Left ventricle myocardium superior (tissue), 1 donor: ENCODE measurements at regions not wholly inside any gene's neighbourhood (a gene's known extent, or its start where the extent isn't known, plus 50 kb on each side); places are given as distances from the start of the nearest gene placed in this dataset.
A peak's percentile ranks its signal among the peaks of the same experiment; 100 is the strongest.

Experiments
- ATAC-seq: fragments of 200-7000 bp; cut with Tn5 transposase; one replicate; pipeline ENCODE4 v1.9.1; 2020; ENCODE audit warnings: mild to moderate bottlenecking, moderate library complexity
- DNase-seq: peaks from one replicate; pipeline ENCODE4 v3.0.0-alpha.2; 2020
- intact Hi-C: fragments of 100-400 bp; cut with micrococcal nuclease; formaldehyde crosslinking; loops from one replicate; pipeline ENCODE4 v1.11.0; 2022
- donor health status: DM: no; HTN: yes; CAD: no; lungs with severe emphysema.

- intact Hi-C loops, result no loop called here
- DNase-seq, result no peak
- ATAC-seq, result peak; percentile 5
Measured at GRCh38 chr5:159450417-159450816, 120.1 kb upstream of the IL12B start.

- DNase-seq (peak; percentile 38), ATAC-seq (peak; percentile 98)
- intact Hi-C loops, result no loop called here
Measured at GRCh38 chr5:159451197-159452052, 121.1 kb upstream of the IL12B start.

DNA sequence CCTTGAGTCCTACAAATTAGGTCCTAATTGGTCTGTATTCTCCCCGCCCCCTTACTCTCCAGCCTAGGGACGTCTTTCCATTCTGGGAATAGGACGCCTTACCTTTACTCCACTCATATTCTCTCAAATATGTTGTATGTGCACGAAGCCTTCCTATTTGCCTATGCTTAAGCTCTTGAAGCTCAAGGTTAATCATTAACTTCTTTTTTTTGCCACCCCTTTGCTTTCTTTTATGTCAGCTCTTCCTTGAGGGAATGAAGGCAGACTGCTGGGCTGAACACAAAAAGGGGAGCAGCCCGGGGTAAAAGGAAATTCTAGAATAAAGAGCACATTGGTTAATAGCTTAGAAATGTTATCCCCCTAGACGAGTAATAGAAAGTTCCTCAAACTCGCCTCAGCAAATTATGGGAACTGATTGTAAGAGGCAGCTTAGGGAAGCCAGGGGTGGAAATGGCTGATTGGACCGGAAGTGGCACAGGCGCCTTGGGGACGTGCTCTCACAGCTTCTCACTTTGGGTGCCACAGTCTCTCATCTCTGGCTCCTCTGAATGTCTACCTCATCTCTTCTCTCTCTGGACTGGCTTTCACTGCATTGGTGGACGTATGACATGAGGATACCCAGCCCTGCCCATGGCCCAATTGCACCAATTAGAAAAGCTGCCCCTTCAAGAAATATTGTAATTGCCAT, 122.3 kb upstream of the IL12B start:
- intact Hi-C loops, result no loop called here
- ATAC-seq (no peak), DNase-seq (no peak)

- intact Hi-C loops, result no loop called here
- DNase-seq (no peak), ATAC-seq (no peak)
Measured at GRCh38 chr5:159453209-159453608, 122.9 kb upstream of the IL12B start.

GRCh38 chr5:159456261-159456660, 126.0 kb upstream of the IL12B start:
- ATAC-seq, result no peak
- intact Hi-C loops, result no loop called here
- no peak for DNase-seq

GRCh38 chr5:159456722-159457465, 126.6 kb upstream of the IL12B start:
- intact Hi-C loops, result no loop called here
- DNase-seq (no peak), ATAC-seq (no peak)

DNA sequence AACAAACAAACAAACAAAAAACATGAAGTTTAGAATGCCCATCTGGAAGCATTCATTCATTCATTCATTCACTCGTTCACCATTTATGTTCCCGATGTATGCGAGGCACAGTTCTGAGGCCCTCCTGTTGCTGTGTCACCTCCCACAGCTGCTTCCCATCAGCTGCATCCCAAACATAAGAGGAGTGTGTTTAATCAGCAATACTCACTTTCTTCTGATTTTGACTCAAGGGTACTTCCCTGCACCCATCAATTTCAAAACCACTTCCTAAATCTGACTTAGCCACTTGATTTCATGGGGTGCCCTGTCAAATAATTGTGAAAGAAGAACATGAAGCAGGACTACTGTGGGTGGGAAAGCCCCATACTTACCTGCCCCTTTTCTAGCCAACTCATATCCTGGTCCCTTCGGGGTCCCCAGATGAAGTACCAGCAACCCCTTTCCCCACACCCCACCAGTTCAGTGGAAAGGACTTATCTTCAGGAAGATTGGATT, 128.0 kb upstream of the IL12B start:
- intact Hi-C loops, result no loop called here
- DNase-seq (no peak), ATAC-seq (no peak)

DNA sequence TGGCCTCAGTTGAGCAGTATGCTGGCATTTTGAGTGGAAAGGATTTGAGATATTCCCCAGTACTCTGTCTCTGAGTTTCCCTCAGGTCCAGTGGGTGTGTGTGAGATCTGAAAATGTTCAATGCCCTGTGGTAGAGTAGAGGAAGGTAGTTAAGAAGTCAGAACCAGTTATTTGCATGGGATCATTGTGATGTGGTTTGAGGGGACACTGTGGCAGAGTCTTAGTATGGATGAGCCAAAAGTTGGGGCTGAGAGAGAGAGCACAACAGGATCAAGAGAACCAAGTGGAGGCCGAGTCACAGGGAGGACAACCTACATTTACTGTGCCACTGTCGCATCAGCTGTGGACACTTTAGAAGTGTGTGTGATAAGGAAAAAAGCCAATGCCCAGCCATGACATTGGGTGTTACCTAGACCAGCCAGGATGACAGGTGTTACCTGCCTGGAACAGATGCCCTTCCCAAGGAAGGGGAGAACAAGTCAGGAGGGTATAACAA, 128.9 kb upstream of the IL12B start:
- no peak for ATAC-seq
- no peak for DNase-seq
- intact Hi-C loops, result no loop called here

DNA sequence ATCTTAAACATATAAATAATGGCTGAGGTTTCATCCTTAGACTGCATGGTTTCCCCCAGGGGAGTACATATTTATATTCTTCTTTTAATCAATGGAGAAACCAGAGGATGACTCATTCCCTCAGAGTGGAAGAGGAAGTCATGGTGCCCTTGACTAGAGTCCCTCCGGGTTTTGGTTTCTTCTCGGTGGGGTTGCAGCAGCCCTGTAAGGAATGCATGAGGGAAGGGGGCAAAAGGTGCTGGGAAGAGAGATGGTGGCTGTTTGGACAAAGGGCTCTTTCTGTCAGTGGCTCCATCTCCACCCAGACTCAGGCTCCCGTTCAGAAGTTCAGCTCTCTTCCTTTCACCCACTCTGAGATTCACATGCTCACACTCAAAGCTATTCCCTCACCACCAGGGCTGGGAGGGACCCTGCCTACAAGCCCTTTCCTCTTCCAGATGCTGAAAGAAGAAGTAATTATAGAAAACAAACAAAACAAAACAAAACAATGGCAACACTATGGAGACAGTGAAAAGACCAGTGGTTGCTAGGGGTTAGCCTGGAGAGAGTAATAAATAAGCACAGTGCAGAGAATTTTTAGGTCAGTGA, 129.8 kb upstream of the IL12B start:
- intact Hi-C loops, result no loop called here
- ATAC-seq, result peak; percentile 31
- no peak for DNase-seq

- DNase-seq (no peak), ATAC-seq (no peak)
- intact Hi-C loops, result no loop called here
Measured at GRCh38 chr5:159463590-159464321, 133.5 kb upstream of the IL12B start.

- intact Hi-C loops, result no loop called here
- DNase-seq (no peak), ATAC-seq (no peak)
Measured at GRCh38 chr5:159465604-159466003, 135.3 kb upstream of the IL12B start.

- ATAC-seq (no peak), DNase-seq (no peak)
- intact Hi-C loops, result no loop called here
Measured at GRCh38 chr5:159467666-159468065, 137.4 kb upstream of the IL12B start.

DNA sequence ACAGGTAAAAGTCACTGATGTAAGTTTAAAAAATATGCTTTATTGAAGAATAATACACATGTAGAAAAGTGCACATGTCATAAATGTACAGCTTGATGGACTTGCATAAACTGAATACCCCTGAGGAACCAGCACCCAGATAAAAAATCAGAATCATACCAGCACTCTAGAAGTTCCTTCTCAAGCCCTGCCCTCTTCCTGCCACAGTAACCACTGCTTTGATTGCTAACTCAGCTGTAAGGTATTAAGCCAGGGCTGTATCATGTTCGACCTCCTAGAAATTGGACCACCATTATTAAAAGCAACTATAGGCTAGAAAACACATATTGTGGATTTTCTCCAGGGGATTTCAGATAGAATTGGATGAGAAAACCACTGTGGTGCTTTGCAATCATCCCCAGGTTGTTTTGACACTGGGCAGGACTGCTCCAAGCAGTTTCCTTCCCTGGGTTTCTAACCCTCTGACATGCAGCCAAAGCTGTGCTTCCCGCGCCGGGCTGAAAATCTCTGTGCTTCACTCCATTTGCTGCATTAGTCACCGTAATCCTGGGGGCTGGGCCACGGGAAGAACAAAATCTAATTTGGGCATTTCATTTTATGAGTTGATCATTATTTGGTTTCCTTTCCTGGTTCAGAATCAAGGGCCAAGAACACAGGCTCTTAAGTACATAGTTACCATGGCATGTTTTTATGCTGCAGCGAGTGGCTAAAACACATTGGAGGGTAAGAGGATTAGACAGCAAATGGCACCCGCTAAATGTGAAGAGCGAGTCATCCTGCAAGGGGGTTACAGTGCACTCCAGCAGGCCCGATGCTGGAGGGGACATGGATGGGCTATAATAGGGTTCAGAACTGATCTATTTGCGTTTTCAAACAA, 139.4 kb upstream of the IL12B start:
- intact Hi-C loops, result no loop called here
- ATAC-seq, result peak; percentile 20
- DNase-seq, result no peak

DNA sequence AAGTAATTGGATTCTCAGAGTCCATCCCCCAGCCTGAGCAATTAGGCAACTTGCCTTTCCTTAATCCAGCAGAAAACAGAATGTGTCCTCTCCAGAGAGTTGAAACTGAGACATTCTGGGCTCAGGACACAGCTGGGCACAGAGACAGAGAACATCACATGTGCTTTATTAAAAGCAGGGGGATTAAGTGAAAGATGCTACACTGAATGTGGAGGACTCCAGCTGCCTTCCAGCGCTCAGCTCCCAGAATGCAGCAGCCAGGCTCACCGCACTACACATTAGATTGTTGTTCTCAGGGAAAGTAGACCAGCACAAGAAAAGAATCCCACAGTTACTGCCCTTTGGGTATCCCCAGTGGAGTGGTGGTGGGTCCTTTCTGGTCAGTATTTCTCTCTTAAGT, 141.6 kb upstream of the IL12B start:
- intact Hi-C loops, result no loop called here
- ATAC-seq (peak; percentile 95), DNase-seq (peak; percentile 52)

DNA sequence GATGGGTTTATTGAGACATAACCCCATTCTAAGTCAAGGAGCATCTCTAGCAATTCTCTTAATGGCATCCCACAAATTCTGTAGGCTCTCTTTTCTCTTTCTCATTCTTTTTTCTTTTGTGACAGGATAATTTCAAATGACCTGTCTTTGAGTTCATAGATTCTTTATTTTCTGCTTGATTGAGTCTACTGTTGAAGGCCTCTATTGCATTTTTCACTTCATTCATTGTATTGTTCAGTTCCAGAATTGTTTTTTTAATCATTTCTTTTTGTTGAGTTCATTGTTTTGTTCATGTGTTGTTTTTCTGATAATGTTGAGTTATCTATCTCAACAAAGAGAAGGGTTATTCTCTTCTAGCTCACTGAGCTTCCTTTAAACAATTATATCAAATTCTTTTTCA, 144.7 kb upstream of the IL12B start:
- ATAC-seq (no peak), DNase-seq (no peak)
- intact Hi-C loops, result no loop called here

- DNase-seq (no peak), ATAC-seq (no peak)
- intact Hi-C loops, result no loop called here
Measured at GRCh38 chr5:159478950-159479349, 148.7 kb upstream of the IL12B start.

GRCh38 chr5:159480849-159481248, 150.6 kb upstream of the IL12B start:
- intact Hi-C loops, result no loop called here
- DNase-seq, result no peak
- ATAC-seq, result no peak

DNA sequence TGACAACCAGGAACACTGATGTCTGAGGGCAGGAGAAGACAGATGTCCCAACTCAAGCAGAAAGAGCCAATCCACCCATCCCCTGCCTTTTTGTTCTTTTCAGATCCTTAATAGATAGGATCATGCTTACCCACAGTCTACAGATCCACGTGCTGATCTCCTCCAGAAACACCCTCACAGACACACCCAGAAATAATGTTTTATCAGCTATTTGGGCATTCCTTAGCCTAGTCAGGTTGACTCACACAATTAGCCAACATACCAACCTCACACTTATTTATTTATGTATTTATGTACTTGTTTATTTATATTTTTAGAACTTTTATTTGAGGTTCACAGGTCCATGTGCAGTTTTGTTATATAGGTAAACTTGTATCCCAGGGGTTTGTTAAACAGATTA, 151.5 kb upstream of the IL12B start:
- ATAC-seq (no peak), DNase-seq (no peak)
- intact Hi-C loops, result no loop called here
